ENCODE measurements at regions not wholly inside any gene's neighbourhood (a gene's known extent, or its start where the extent isn't known, plus 50 kb on each side); places are given as distances from the start of the nearest gene placed in this dataset.

GRCh38 chr16:59634951-59635350 lies 900.8 kb upstream of the GOT2 start:
- Histone ChIP-seq H3K9me1 (ENCODE audit: control insufficient read depth, insufficient read depth, low read length) (no peaks in the 10 kb centered on the region), H3K4me2 (ENCODE audit: insufficient read depth, low read length) (no peak overlapping the region), H3K36me3 (ENCODE audit: control insufficient read depth, insufficient read depth, low read length) (no peaks in the 10 kb centered on the region), H3K9ac (ENCODE audit: insufficient read depth in 1 of 2, low read depth in 2 of 2, low read length in 2 of 2) (no peak overlapping the region), H3K4me3 (no peak overlapping the region), H3K4me1 (replicated peaks in 1 of 2; ENCODE audit: control insufficient read depth in 2 of 2, insufficient read depth in 2 of 2, low read length in 2 of 2) (no peaks in the 10 kb centered on the region), H4K20me1 (replicated peaks; ENCODE audit: control insufficient read depth, insufficient read depth, low read length) (no peaks in the 10 kb centered on the region), H3K27ac (ENCODE audit: extremely low read depth, low read depth, low read length) (no peak overlapping the region), H3K27me3 (ENCODE audit: control insufficient read depth in 2 of 2, insufficient read depth in 2 of 2, low read length in 2 of 2) (no peaks in the 10 kb centered on the region), H2AFZ (ENCODE audit: low read depth, low read length) (no peak overlapping the region), H3K79me2 (ENCODE audit: control insufficient read depth, insufficient read depth, low read length) (no peaks in the 10 kb centered on the region), H3K9me3 (replicated peaks; ENCODE audit: control insufficient read depth, insufficient read depth, low read depth, low read length) (no peaks in the 10 kb centered on the region)
- no peak for FAIRE-seq
- ChIA-PET CTCF (ENCODE audit: low intra/inter-chr PET ratio) (no interaction called here), POLR2A (no interaction called here)
- no TSS peak for BruUV-seq (replicated peaks)
- 0% methylated on average over 1 of the region's 1 CpG for WGBS (ENCODE audit: insufficient coverage, low coverage, missing lambda C conversion rate)
- DNase-seq (ENCODE audit: extremely low read depth in 1 of 4, low spot score in 3 of 4): no peak
- in situ Hi-C loops (cut with MboI): no loop called here
- no peak for ATAC-seq
- intact Hi-C loops (cut with micrococcal nuclease): no loop called here
- TF ChIP-seq IRF9 (tag; IDR thresholded peaks at IDR 0.05) (no peak), SAFB (IDR thresholded peaks at IDR 0.05; ENCODE audit: borderline replicate concordance, low read depth, low read length) (no peak), ZNF197 (CRISPR knock-in tag; IDR thresholded peaks at IDR 0.05; ENCODE audit: low read depth) (no peak), RBM34 (IDR thresholded peaks at IDR 0.05; ENCODE audit: borderline replicate concordance, insufficient read depth, low read length) (no peak), TAF7 (tag; IDR thresholded peaks at IDR 0.05) (no peak), MAZ (CRISPR knock-in tag; conservative IDR thresholded peaks at IDR 0.05 in 1 of 2, IDR thresholded peaks at IDR 0.05 in 1 of 2) (no peak), ESRRB (CRISPR knock-in tag; IDR thresholded peaks at IDR 0.05; ENCODE audit: borderline replicate concordance) (no peak), ZNF695 (CRISPR knock-in tag; IDR thresholded peaks at IDR 0.05) (no peak), ZNF184 (CRISPR knock-in tag; IDR thresholded peaks at IDR 0.05) (no peak), ZNF398 (CRISPR knock-in tag; IDR thresholded peaks at IDR 0.05) (no peak), GATAD2B (IDR thresholded peaks at IDR 0.05; ENCODE audit: borderline replicate concordance) (no peak), TAF15 (IDR thresholded peaks at IDR 0.05; ENCODE audit: low read depth, low read length) (no peak)
- TF ChIP-seq, protein P1, sequence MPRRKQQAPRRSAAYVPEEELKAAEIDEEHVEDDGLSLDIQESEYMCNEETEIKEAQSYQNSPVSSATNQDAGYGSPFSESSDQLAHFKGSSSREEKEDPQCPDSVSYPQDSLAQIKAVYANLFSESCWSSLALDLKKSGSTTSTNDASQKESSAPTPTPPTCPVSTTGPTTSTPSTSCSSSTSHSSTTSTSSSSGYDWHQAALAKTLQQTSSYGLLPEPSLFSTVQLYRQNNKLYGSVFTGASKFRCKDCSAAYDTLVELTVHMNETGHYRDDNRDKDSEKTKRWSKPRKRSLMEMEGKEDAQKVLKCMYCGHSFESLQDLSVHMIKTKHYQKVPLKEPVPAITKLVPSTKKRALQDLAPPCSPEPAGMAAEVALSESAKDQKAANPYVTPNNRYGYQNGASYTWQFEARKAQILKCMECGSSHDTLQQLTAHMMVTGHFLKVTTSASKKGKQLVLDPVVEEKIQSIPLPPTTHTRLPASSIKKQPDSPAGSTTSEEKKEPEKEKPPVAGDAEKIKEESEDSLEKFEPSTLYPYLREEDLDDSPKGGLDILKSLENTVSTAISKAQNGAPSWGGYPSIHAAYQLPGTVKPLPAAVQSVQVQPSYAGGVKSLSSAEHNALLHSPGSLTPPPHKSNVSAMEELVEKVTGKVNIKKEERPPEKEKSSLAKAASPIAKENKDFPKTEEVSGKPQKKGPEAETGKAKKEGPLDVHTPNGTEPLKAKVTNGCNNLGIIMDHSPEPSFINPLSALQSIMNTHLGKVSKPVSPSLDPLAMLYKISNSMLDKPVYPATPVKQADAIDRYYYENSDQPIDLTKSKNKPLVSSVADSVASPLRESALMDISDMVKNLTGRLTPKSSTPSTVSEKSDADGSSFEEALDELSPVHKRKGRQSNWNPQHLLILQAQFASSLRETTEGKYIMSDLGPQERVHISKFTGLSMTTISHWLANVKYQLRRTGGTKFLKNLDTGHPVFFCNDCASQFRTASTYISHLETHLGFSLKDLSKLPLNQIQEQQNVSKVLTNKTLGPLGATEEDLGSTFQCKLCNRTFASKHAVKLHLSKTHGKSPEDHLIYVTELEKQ (CRISPR knock-in tag; IDR thresholded peaks at IDR 0.05): no peak
- TF ChIP-seq, protein P2, sequence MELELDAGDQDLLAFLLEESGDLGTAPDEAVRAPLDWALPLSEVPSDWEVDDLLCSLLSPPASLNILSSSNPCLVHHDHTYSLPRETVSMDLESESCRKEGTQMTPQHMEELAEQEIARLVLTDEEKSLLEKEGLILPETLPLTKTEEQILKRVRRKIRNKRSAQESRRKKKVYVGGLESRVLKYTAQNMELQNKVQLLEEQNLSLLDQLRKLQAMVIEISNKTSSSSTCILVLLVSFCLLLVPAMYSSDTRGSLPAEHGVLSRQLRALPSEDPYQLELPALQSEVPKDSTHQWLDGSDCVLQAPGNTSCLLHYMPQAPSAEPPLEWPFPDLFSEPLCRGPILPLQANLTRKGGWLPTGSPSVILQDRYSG (tag; conservative IDR thresholded peaks at IDR 0.05; ENCODE audit: low read depth): no peak
- TF ChIP-seq, protein P3, sequence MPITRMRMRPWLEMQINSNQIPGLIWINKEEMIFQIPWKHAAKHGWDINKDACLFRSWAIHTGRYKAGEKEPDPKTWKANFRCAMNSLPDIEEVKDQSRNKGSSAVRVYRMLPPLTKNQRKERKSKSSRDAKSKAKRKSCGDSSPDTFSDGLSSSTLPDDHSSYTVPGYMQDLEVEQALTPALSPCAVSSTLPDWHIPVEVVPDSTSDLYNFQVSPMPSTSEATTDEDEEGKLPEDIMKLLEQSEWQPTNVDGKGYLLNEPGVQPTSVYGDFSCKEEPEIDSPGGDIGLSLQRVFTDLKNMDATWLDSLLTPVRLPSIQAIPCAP (CRISPR knock-in tag; IDR thresholded peaks at IDR 0.05; ENCODE audit: borderline replicate concordance): no peak
